Vagina (tissue), 2 donors: ENCODE measurements at regions not wholly inside any gene's neighbourhood (a gene's known extent, or its start where the extent isn't known, plus 50 kb on each side); places are given as distances from the start of the nearest gene placed in this dataset.

Experiments
- POLR2A ChIP-seq, 2 donors: fragments of 450-650 bp; IDR thresholded peaks; one replicate each; pipeline ENCODE4 v1.6.1; 2017; ENCODE audit warnings: antibody characterized with exemption in 2 of 2, mild to moderate bottlenecking in 2 of 2, moderate library complexity in 2 of 2
- POLR2AphosphoS5 ChIP-seq, 2 donors: sonication (generic); formaldehyde crosslinking; IDR thresholded peaks; one replicate each; pipeline ENCODE4 v1.9.0; 2017; ENCODE audit warnings: antibody characterized with exemption in 2 of 2, mild to moderate bottlenecking in 2 of 2, low read depth in 1 of 2; ENCODE audit not compliant: insufficient read depth in 1 of 2

GRCh38 chr14:104361921-104362681, 217.5 kb upstream of the C14orf180 start:
- no peak for TF ChIP-seq POLR2AphosphoS5 (IDR thresholded peaks at IDR 0.05; ENCODE audit: insufficient read depth in 1 of 2, low read depth in 1 of 2)
- no peak for TF ChIP-seq POLR2A (IDR thresholded peaks at IDR 0.05)
